ENCODE measurements at regions not wholly inside any gene's neighbourhood (a gene's known extent, or its start where the extent isn't known, plus 50 kb on each side); places are given as distances from the start of the nearest gene placed in this dataset.

- no peaks in the 10 kb centered on the region for H3K4me1 Mint-ChIP-seq
- no peaks in the 10 kb centered on the region for H3K9me3 Mint-ChIP-seq
- no peak overlapping the region for H3K4me3 Mint-ChIP-seq
- no peaks in the 10 kb centered on the region for H3K27me3 Mint-ChIP-seq
- DNase-seq (ENCODE audit: low spot score in 2 of 2) (no peak), ATAC-seq (replicated peaks; ENCODE audit: extremely low read depth, poor library complexity, severe bottlenecking) (no peak)
- peaks cover 3% of the 10 kb centered on the region for H3K36me3 Mint-ChIP-seq (ENCODE audit: insufficient read depth)
- H3K27ac Mint-ChIP-seq (ENCODE audit: low read depth): no peak overlapping the region
These were observed 59.8 kb upstream of the TPM4 start for GRCh38 chr19:16016226-16017137.

- H3K27me3 Mint-ChIP-seq: no peaks in the 10 kb centered on the region
- no peak overlapping the region for H3K27ac Mint-ChIP-seq (ENCODE audit: low read depth)
- no peak for ATAC-seq (replicated peaks; ENCODE audit: extremely low read depth, poor library complexity, severe bottlenecking)
These were observed 59.2 kb upstream of the TPM4 start for GRCh38 chr19:16017138-16017490.

GRCh38 chr19:16018106-16018755, 58.1 kb upstream of the TPM4 start:
- Mint-ChIP-seq H3K36me3 (ENCODE audit: insufficient read depth) (peaks cover 3% of the 10 kb centered on the region), H3K9me3 (no peaks in the 10 kb centered on the region), H3K27ac (ENCODE audit: low read depth) (no peak overlapping the region), H3K4me3 (no peak overlapping the region), H3K27me3 (no peaks in the 10 kb centered on the region), H3K4me1 (no peaks in the 10 kb centered on the region)
- DNase-seq (ENCODE audit: low spot score in 2 of 2) (no peak), ATAC-seq (replicated peaks; ENCODE audit: extremely low read depth, poor library complexity, severe bottlenecking) (no peak)

More at GRCh38 chr19:16017138-16017490, 59.2 kb upstream of the TPM4 start:
- Mint-ChIP-seq H3K36me3 (ENCODE audit: insufficient read depth) (peaks cover 3% of the 10 kb centered on the region), H3K9me3 (no peaks in the 10 kb centered on the region), H3K4me3 (no peak overlapping the region), H3K4me1 (no peaks in the 10 kb centered on the region)
- DNase-seq (ENCODE audit: low spot score in 2 of 2): no peak

- ATAC-seq (replicated peaks; ENCODE audit: extremely low read depth, poor library complexity, severe bottlenecking): no peak
- H3K4me3 Mint-ChIP-seq: no peak overlapping the region
- DNase-seq (ENCODE audit: low spot score in 2 of 2): no peak
- no peaks in the 10 kb centered on the region for H3K9me3 Mint-ChIP-seq
- H3K27me3 Mint-ChIP-seq: no peaks in the 10 kb centered on the region
- H3K36me3 Mint-ChIP-seq (ENCODE audit: insufficient read depth): peaks cover 3% of the 10 kb centered on the region
- H3K27ac Mint-ChIP-seq (ENCODE audit: low read depth): no peak overlapping the region
- no peaks in the 10 kb centered on the region for H3K4me1 Mint-ChIP-seq
These were observed 57.3 kb upstream of the TPM4 start for GRCh38 chr19:16018801-16019551.

- no peaks in the 10 kb centered on the region for H3K9me3 Mint-ChIP-seq
- H3K4me1 Mint-ChIP-seq: no peaks in the 10 kb centered on the region
- no peaks in the 10 kb centered on the region for H3K27me3 Mint-ChIP-seq
- no peak overlapping the region for H3K27ac Mint-ChIP-seq (ENCODE audit: low read depth)
- ATAC-seq (replicated peaks; ENCODE audit: extremely low read depth, poor library complexity, severe bottlenecking) (no peak), DNase-seq (ENCODE audit: low spot score in 2 of 2) (no peak)
- peaks cover 3% of the 10 kb centered on the region for H3K36me3 Mint-ChIP-seq (ENCODE audit: insufficient read depth)
- H3K4me3 Mint-ChIP-seq: no peak overlapping the region
These were observed 56.4 kb upstream of the TPM4 start for GRCh38 chr19:16019691-16020448.

GRCh38 chr19:16021796-16022195, 54.5 kb upstream of the TPM4 start:
- no peaks in the 10 kb centered on the region for H3K4me1 Mint-ChIP-seq
- no peaks in the 10 kb centered on the region for H3K27me3 Mint-ChIP-seq
- no peak overlapping the region for H3K4me3 Mint-ChIP-seq
- H3K9me3 Mint-ChIP-seq: no peaks in the 10 kb centered on the region
- DNase-seq (ENCODE audit: low spot score in 2 of 2): no peak
- no peak for ATAC-seq (replicated peaks; ENCODE audit: extremely low read depth, poor library complexity, severe bottlenecking)
- no peak overlapping the region for H3K27ac Mint-ChIP-seq (ENCODE audit: low read depth)
- peaks cover 3% of the 10 kb centered on the region for H3K36me3 Mint-ChIP-seq (ENCODE audit: insufficient read depth)

- no peak overlapping the region for H3K4me3 Mint-ChIP-seq
- DNase-seq (ENCODE audit: low spot score in 2 of 2) (no peak), ATAC-seq (replicated peaks; ENCODE audit: extremely low read depth, poor library complexity, severe bottlenecking) (no peak)
- no peaks in the 10 kb centered on the region for H3K4me1 Mint-ChIP-seq
- H3K27me3 Mint-ChIP-seq: no peaks in the 10 kb centered on the region
- H3K9me3 Mint-ChIP-seq: no peaks in the 10 kb centered on the region
- no peak overlapping the region for H3K27ac Mint-ChIP-seq (ENCODE audit: low read depth)
- peaks cover 3% of the 10 kb centered on the region for H3K36me3 Mint-ChIP-seq (ENCODE audit: insufficient read depth)
These were observed 54.0 kb upstream of the TPM4 start for GRCh38 chr19:16022251-16022650.

GRCh38 chr19:16022681-16023080, 53.6 kb upstream of the TPM4 start:
- Mint-ChIP-seq H3K27me3 (no peaks in the 10 kb centered on the region), H3K4me3 (no peak overlapping the region), H3K4me1 (no peaks in the 10 kb centered on the region), H3K36me3 (ENCODE audit: insufficient read depth) (peaks cover 3% of the 10 kb centered on the region), H3K9me3 (no peaks in the 10 kb centered on the region), H3K27ac (ENCODE audit: low read depth) (no peak overlapping the region)
- ATAC-seq (replicated peaks; ENCODE audit: extremely low read depth, poor library complexity, severe bottlenecking) (no peak), DNase-seq (ENCODE audit: low spot score in 2 of 2) (no peak)

- Mint-ChIP-seq H3K4me1 (no peaks in the 10 kb centered on the region), H3K9me3 (no peaks in the 10 kb centered on the region), H3K27me3 (no peaks in the 10 kb centered on the region), H3K4me3 (no peak overlapping the region), H3K36me3 (ENCODE audit: insufficient read depth) (peaks cover 3% of the 10 kb centered on the region), H3K27ac (ENCODE audit: low read depth) (no peak overlapping the region)
- ATAC-seq (replicated peaks; ENCODE audit: extremely low read depth, poor library complexity, severe bottlenecking) (no peak), DNase-seq (ENCODE audit: low spot score in 2 of 2) (no peak)
These were observed 53.0 kb upstream of the TPM4 start for GRCh38 chr19:16023146-16023915.

- no peak for ATAC-seq (replicated peaks; ENCODE audit: extremely low read depth, poor library complexity, severe bottlenecking)
- no peak for DNase-seq (ENCODE audit: low spot score in 2 of 2)
- Mint-ChIP-seq H3K27ac (ENCODE audit: low read depth) (no peak overlapping the region), H3K36me3 (ENCODE audit: insufficient read depth) (peaks cover 4% of the 10 kb centered on the region), H3K27me3 (no peaks in the 10 kb centered on the region), H3K4me1 (no peaks in the 10 kb centered on the region), H3K9me3 (no peaks in the 10 kb centered on the region), H3K4me3 (no peak overlapping the region)
These were observed 51.8 kb upstream of the TPM4 start for GRCh38 chr19:16024266-16025107.

Data from central memory CD8-positive, alpha-beta T cell (primary cell).